ENCODE measurements at regions not wholly inside any gene's neighbourhood (a gene's known extent, or its start where the extent isn't known, plus 50 kb on each side); places are given as distances from the start of the nearest gene placed in this dataset.
A peak's percentile ranks its signal among the peaks of the same experiment; 100 is the strongest.

DNA sequence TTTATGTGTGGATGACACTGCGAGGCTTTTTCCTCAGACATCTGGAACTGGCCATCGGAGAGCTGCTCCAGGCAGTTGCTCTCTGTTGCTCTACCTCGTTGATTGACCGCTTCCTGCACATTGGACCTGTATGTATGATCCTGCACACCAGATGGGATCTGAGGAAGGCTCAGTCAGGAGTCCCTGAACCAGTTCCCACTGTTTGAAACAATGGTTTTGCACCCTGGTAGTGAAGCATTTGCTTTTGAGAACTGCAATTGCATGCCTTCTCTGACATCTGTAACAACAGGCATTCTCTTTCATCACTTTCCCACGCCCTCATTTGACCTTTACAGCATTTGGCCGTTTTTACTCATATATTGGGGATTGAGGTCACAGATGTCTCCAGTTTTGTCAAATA is 61.1 kb upstream of the NPAS1 start:
- Histone ChIP-seq H3K4me1 (ENCODE audit: insufficient read depth, poor library complexity, severe bottlenecking) (peaks cover 15% of the 10 kb centered on the region), H3K9me3 (ENCODE audit: severe bottlenecking) (no peaks in the 10 kb centered on the region), H3K4me3 (ENCODE audit: severe bottlenecking) (no peak overlapping the region), H3K27ac (ENCODE audit: poor library complexity, severe bottlenecking) (no peak overlapping the region), H3K27me3 (ENCODE audit: insufficient read depth, poor library complexity, severe bottlenecking) (no peaks in the 10 kb centered on the region), H3K36me3 (ENCODE audit: low read depth) (peaks cover 12% of the 10 kb centered on the region)
- DNase-seq (ENCODE audit: low spot score): no peak
- no peak for TF ChIP-seq CTCF (IDR thresholded peaks at IDR 0.05; ENCODE audit: poor library complexity, severe bottlenecking)
- ATAC-seq (ENCODE audit: low read depth): no peak

DNA sequence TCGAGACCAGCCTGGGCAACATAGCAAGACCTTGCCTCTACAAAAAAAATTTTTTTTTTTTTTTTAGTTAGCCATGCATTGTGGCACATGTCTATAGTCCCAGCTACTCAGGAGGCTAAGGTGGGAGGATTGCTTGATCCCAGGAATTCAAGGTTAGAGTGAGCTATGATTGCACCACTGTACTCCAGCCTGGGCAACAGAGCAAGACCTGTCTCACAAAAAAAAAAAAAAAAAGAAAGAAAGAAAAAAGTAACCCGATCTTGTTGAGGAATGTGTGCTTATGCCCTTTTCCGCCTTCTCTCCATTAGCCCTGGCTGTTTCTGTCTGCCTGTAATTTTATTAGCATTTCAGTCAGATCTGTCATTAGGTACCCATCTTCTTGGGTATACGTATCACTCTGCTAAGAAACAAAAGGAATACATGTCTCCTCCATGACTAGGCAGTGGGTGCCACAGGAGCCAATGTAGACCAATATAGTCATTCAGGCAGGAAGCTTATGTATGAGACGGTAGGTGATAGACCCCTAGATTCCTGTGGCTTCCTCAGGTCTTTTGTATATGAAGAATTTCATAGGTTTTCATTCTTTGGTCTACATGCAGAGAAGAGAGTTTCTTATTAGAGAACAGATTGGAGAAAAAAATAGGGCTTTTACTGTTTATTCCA is 59.6 kb upstream of the NPAS1 start:
- no peaks in the 10 kb centered on the region for H3K9me3 ChIP-seq (ENCODE audit: severe bottlenecking)
- H3K4me1 ChIP-seq (ENCODE audit: insufficient read depth, poor library complexity, severe bottlenecking): peaks cover 14% of the 10 kb centered on the region
- no peak for ATAC-seq (ENCODE audit: low read depth)
- no peak overlapping the region for H3K27ac ChIP-seq (ENCODE audit: poor library complexity, severe bottlenecking)
- no peak overlapping the region for H3K4me3 ChIP-seq (ENCODE audit: severe bottlenecking)
- no peaks in the 10 kb centered on the region for H3K27me3 ChIP-seq (ENCODE audit: insufficient read depth, poor library complexity, severe bottlenecking)
- peaks cover 25% of the 10 kb centered on the region for H3K36me3 ChIP-seq (ENCODE audit: low read depth)
- TF ChIP-seq CTCF (IDR thresholded peaks at IDR 0.05; ENCODE audit: poor library complexity, severe bottlenecking): no peak
- no peak for DNase-seq (ENCODE audit: low spot score)

DNA sequence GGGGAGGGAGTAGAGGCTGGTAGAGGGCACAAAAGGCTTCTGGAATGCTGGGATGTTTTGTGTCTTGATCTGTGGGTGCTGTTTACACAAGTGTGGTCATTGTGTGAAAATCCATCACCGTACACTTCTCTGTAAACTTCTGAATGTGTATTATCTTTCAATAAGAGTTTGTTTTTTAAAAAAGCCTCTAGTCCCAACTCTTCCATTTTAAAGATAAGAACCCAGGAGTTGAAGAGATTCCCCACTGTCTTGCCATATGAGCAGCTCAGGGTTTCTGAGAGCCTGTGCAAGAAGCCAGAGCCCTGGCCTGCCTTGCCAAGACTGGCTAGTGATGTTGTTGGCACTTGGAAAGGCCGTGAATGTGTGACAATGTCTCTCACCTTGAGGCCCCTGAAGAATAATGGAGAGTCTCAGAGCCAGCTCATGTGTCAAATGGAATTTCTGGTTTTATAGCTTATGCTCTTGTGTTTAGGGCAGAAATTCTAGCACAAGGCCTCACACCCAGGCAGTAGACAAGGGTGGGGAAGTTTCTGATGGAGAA is 57.5 kb upstream of the NPAS1 start:
- Histone ChIP-seq H3K36me3 (ENCODE audit: low read depth) (peaks cover 35% of the 10 kb centered on the region), H3K27me3 (ENCODE audit: insufficient read depth, poor library complexity, severe bottlenecking) (no peaks in the 10 kb centered on the region), H3K4me1 (ENCODE audit: insufficient read depth, poor library complexity, severe bottlenecking) (peaks cover 9% of the 10 kb centered on the region), H3K4me3 (ENCODE audit: severe bottlenecking) (no peak overlapping the region), H3K27ac (ENCODE audit: poor library complexity, severe bottlenecking) (peak overlapping the region; percentile 14), H3K9me3 (ENCODE audit: severe bottlenecking) (no peaks in the 10 kb centered on the region)
- DNase-seq (ENCODE audit: low spot score): no peak
- no peak for ATAC-seq (ENCODE audit: low read depth)
- TF ChIP-seq CTCF (IDR thresholded peaks at IDR 0.05; ENCODE audit: poor library complexity, severe bottlenecking): no peak

- Histone ChIP-seq H3K27ac (ENCODE audit: poor library complexity, severe bottlenecking) (peak overlapping the region; percentile 14), H3K9me3 (ENCODE audit: severe bottlenecking) (no peaks in the 10 kb centered on the region), H3K36me3 (ENCODE audit: low read depth) (peaks cover 35% of the 10 kb centered on the region), H3K4me3 (ENCODE audit: severe bottlenecking) (no peak overlapping the region), H3K4me1 (ENCODE audit: insufficient read depth, poor library complexity, severe bottlenecking) (peaks cover 9% of the 10 kb centered on the region), H3K27me3 (ENCODE audit: insufficient read depth, poor library complexity, severe bottlenecking) (no peaks in the 10 kb centered on the region)
- peak; percentile 25; the same call in 1 of the 3 replicates for ATAC-seq (ENCODE audit: low read depth)
- DNase-seq (ENCODE audit: low spot score): no peak
- TF ChIP-seq CTCF (IDR thresholded peaks at IDR 0.05; ENCODE audit: poor library complexity, severe bottlenecking): no peak
These were observed 56.4 kb upstream of the NPAS1 start for GRCh38 chr19:46963093-46963734.

DNA sequence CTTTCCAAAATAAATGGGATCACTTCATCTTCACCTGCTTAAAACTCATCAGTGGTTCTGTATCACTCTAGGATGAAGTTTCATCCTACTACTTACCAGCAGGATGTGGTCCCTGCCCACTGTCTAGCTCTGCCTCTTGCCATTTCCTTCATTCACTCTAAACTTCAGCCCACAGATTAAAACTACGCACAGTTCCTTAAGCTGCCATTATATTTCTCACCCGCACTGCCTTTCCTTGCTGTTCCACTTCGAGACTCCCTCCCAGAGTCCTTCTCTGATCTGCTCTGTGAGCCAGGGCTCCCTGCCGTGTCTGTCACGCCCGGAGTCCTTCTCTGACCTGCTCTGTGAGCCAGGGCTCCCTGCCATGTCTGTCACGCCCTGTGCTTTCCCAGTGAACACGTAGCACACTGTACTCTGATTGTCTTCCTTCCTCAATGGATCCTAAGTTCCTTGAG is 52.0 kb upstream of the NPAS1 start:
- Histone ChIP-seq H3K36me3 (ENCODE audit: low read depth) (peaks cover 28% of the 10 kb centered on the region), H3K9me3 (ENCODE audit: severe bottlenecking) (no peaks in the 10 kb centered on the region), H3K4me1 (ENCODE audit: insufficient read depth, poor library complexity, severe bottlenecking) (peaks cover 8% of the 10 kb centered on the region), H3K27ac (ENCODE audit: poor library complexity, severe bottlenecking) (no peak overlapping the region), H3K4me3 (ENCODE audit: severe bottlenecking) (no peak overlapping the region), H3K27me3 (ENCODE audit: insufficient read depth, poor library complexity, severe bottlenecking) (no peaks in the 10 kb centered on the region)
- DNase-seq (ENCODE audit: low spot score) (no peak), ATAC-seq (ENCODE audit: low read depth) (no peak)
- no peak for TF ChIP-seq CTCF (IDR thresholded peaks at IDR 0.05; ENCODE audit: poor library complexity, severe bottlenecking)

All from RWPE2 (cell line).